ENCODE measurements at regions not wholly inside any gene's neighbourhood (a gene's known extent, or its start where the extent isn't known, plus 50 kb on each side); places are given as distances from the start of the nearest gene placed in this dataset.

GRCh38 chr10:35819011-35819410, 176.9 kb upstream of the FZD8 start:
- TF ChIP-seq CTCF (IDR thresholded peaks at IDR 0.05; ENCODE audit: low read depth, low read length): no peak
- TF ChIP-seq MAX (IDR thresholded peaks at IDR 0.05; ENCODE audit: low read depth, low read length): no peak
